Adrenal gland (tissue), 5 donors: ENCODE measurements at regions not wholly inside any gene's neighbourhood (a gene's known extent, or its start where the extent isn't known, plus 50 kb on each side); places are given as distances from the start of the nearest gene placed in this dataset.

Experiments used
- POLR2A ChIP-seq, 2 donors: fragments of 450-650 bp; IDR thresholded peaks; one replicate each; pipeline ENCODE4 v1.6.1; 2017; ENCODE audit warnings: antibody characterized with exemption in 2 of 2, mild to moderate bottlenecking in 2 of 2, moderate library complexity in 1 of 2
- TF ChIP-seq, protein P1 (sequence below), 6 experiments: fragments of 450-650 bp in 4 of 6; fragments of 200-600 bp in 2 of 6; sonication (generic) in 1 of 6; IDR thresholded peaks; 1 replicate in 5 of 6; 2 replicates in 1 of 6; pipeline versions ENCODE4 v1.5.1 to v1.8.0; 2016 to 2021; ENCODE audit warnings: antibody characterized with exemption in 6 of 6, mild to moderate bottlenecking in 2 of 6, moderate library complexity in 1 of 6
- donor health status: DM: no; HTN: no; CAD: no.

DNA sequence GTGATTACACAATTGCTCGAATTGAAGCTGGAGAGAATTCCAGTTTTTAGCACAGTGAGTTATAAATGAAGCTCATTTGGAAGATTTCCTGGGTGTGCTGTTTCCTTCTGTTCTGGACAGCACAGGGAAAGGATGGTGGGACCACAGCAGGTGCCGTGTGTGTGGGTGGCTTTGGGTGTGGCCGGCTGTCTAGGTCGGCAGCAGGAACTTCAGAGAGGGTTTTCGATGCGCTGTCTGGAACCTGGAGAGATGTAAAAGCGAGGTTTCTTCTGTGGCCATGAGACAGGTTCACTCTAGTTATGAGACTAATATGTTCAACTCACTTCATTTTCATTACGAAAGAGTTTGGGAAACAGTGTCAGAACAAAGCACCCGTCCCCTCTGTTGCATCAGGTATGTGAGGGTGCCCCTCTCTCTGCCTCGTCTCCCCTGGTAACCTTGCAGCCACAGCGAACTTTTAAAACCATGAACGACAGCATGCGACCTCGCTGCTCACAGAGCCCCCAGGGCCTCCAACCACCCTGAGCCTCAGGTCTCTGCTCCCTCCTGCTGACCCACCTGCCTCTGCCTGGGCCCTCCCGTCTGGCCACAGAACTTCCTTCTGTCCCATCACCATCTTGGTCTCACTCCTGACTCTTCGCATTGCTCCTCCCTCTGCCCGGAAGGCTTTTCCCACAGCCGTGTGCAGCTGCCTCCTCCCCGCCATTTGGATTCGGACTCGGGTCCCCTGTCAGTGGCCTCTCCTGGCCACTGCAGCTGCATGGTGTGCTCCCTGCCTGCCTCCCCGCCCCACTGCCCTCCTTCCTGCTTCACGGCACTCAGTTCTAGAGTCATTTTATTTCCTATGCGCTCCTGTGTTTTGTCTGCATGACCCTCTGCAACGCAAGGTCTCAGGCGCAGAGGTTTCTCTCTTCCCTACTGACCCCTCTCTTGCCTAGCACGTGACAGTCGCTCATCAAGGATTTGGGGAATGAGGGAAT is 151.2 kb downstream of the NDUFA10 start:
- TF ChIP-seq, protein P1, sequence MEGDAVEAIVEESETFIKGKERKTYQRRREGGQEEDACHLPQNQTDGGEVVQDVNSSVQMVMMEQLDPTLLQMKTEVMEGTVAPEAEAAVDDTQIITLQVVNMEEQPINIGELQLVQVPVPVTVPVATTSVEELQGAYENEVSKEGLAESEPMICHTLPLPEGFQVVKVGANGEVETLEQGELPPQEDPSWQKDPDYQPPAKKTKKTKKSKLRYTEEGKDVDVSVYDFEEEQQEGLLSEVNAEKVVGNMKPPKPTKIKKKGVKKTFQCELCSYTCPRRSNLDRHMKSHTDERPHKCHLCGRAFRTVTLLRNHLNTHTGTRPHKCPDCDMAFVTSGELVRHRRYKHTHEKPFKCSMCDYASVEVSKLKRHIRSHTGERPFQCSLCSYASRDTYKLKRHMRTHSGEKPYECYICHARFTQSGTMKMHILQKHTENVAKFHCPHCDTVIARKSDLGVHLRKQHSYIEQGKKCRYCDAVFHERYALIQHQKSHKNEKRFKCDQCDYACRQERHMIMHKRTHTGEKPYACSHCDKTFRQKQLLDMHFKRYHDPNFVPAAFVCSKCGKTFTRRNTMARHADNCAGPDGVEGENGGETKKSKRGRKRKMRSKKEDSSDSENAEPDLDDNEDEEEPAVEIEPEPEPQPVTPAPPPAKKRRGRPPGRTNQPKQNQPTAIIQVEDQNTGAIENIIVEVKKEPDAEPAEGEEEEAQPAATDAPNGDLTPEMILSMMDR (IDR thresholded peaks at IDR 0.05), result no peak
- TF ChIP-seq POLR2A (IDR thresholded peaks at IDR 0.05), result no peak
